H4 (cell line): ENCODE measurements at regions not wholly inside any gene's neighbourhood (a gene's known extent, or its start where the extent isn't known, plus 50 kb on each side); places are given as distances from the start of the nearest gene placed in this dataset.
A peak's percentile ranks its signal among the peaks of the same experiment; 100 is the strongest.
"Not testable (repeated sequence)": the region's sequence is repeated elsewhere in the genome, so short reads cannot be mapped to it uniquely, and the experiment has no call there.

Source experiments
- DNase-seq: peaks from one replicate; pipeline ENCODE4 v3.0.0-alpha.2; 2015; ENCODE audit warnings: low spot score

GRCh38 chr13:87206708-87207107 is 464.5 kb upstream of the SLITRK5 start:
- DNase-seq, result no peak

- no peak for DNase-seq
These were observed 463.7 kb upstream of the SLITRK5 start for GRCh38 chr13:87207280-87208003.

GRCh38 chr13:87208636-87209035 is 462.5 kb upstream of the SLITRK5 start:
- no peak for DNase-seq

GRCh38 chr13:87234981-87235380 is 436.2 kb upstream of the SLITRK5 start:
- DNase-seq, result peak; percentile 94

GRCh38 chr13:87235621-87236020 is 435.6 kb upstream of the SLITRK5 start:
- DNase-seq, result no peak

GRCh38 chr13:87244256-87244890 is 426.8 kb upstream of the SLITRK5 start:
- no peak for DNase-seq

GRCh38 chr13:87249847-87250246 is 421.3 kb upstream of the SLITRK5 start:
- DNase-seq, result not testable (repeated sequence)

GRCh38 chr13:87255394-87255793 is 415.8 kb upstream of the SLITRK5 start:
- no peak for DNase-seq

GRCh38 chr13:87259479-87260083 is 411.6 kb upstream of the SLITRK5 start:
- peak; percentile 10 for DNase-seq

- peak; percentile 19 for DNase-seq
These were observed 396.9 kb upstream of the SLITRK5 start for GRCh38 chr13:87274209-87274819.

- peak; percentile 5 for DNase-seq
These were observed 391.0 kb upstream of the SLITRK5 start for GRCh38 chr13:87280139-87280538.

- DNase-seq, result no peak
These were observed 383.4 kb upstream of the SLITRK5 start for GRCh38 chr13:87287721-87288120.

- DNase-seq, result no peak
These were observed 375.5 kb upstream of the SLITRK5 start for GRCh38 chr13:87295636-87296035.

- no peak for DNase-seq
These were observed 369.1 kb upstream of the SLITRK5 start for GRCh38 chr13:87302034-87302433.

GRCh38 chr13:87302931-87303330 is 368.2 kb upstream of the SLITRK5 start:
- DNase-seq, result no peak

- no peak for DNase-seq
These were observed 360.0 kb upstream of the SLITRK5 start for GRCh38 chr13:87311165-87311564.

GRCh38 chr13:87314822-87315221 is 356.3 kb upstream of the SLITRK5 start:
- no peak for DNase-seq

GRCh38 chr13:87322386-87322785 is 348.8 kb upstream of the SLITRK5 start:
- DNase-seq, result no peak

- DNase-seq, result no peak
These were observed 346.6 kb upstream of the SLITRK5 start for GRCh38 chr13:87324558-87324957.

GRCh38 chr13:87331178-87331577 is 340.0 kb upstream of the SLITRK5 start:
- peak; percentile 27 for DNase-seq

- DNase-seq, result no peak
These were observed 337.6 kb upstream of the SLITRK5 start for GRCh38 chr13:87333599-87333998.

GRCh38 chr13:87334176-87334575 is 337.0 kb upstream of the SLITRK5 start:
- no peak for DNase-seq
